IMR-90 (cell line): ENCODE measurements at regions not wholly inside any gene's neighbourhood (a gene's known extent, or its start where the extent isn't known, plus 50 kb on each side); places are given as distances from the start of the nearest gene placed in this dataset.

ENCODE experiments used
- ATAC-seq: fragments of 200-7000 bp; cut with Tn5 transposase; 2 replicates; pipeline ENCODE4 v1.9.1; 2020; ENCODE audit warnings: low read depth, mild to moderate bottlenecking, moderate library complexity
- BruUV-seq: library from RNA; stranded (reverse); fragments of 400-500 nt; replicated peaks from 2 replicates; lab custom pipeline; 2021; lab: Mats Ljungman, UMichigan
- CTCF ChIA-PET: fragments of 300-600 bp; formaldehyde crosslinking; extraction: SDS; loops from one replicate; lab custom pipeline; 2021; ENCODE audit warnings: antibody characterized with exemption; lab: Yijun Ruan, JAX
- POLR2A ChIA-PET: fragments of 300-600 bp; sonication (Branson Sonifier 250); formaldehyde crosslinking; loops from one replicate; lab custom pipeline; 2022; ENCODE audit warnings: antibody characterized with exemption; ENCODE audit not compliant: unreplicated experiment; lab: Charles Lee
- DNase-seq: peaks from one replicate; pipeline ENCODE4 v3.0.0; 2013
- H2AFZ ChIP-seq: replicated peaks from 2 replicates; pipeline ENCODE3; 2013; ENCODE audit warnings: low read length, mild to moderate bottlenecking; ENCODE audit not compliant: poor library complexity
- H2AK5ac ChIP-seq: 2 replicates; pipeline ENCODE4 v1.6.1; 2013; ENCODE audit warnings: low read depth, low read length, inconsistent platforms
- H2AK9ac ChIP-seq: replicated peaks from 2 replicates; pipeline ENCODE3; 2013; ENCODE audit warnings: mild to moderate bottlenecking, low read depth, low read length, moderate library complexity; ENCODE audit not compliant: poor library complexity
- H2BK120ac ChIP-seq: 2 replicates; pipeline ENCODE4 v1.6.1; 2013; ENCODE audit warnings: low read depth, low read length, inconsistent platforms
- H2BK15ac ChIP-seq: 3 replicates; pipeline ENCODE4 v1.6.1; 2013; ENCODE audit warnings: low read depth, low read length, inconsistent platforms
- H2BK20ac ChIP-seq: 2 replicates; pipeline ENCODE4 v1.6.1; 2013; ENCODE audit warnings: low read depth, mild to moderate bottlenecking, inconsistent platforms, low read length, moderate library complexity
- H2BK5ac ChIP-seq: 2 replicates; pipeline ENCODE4 v1.6.1; 2013; ENCODE audit warnings: mild to moderate bottlenecking, low read depth, low read length, inconsistent platforms; ENCODE audit not compliant: poor library complexity, severe bottlenecking
- H3K14ac ChIP-seq: replicated peaks from 2 replicates; pipeline ENCODE4 v1.6.1; 2013; ENCODE audit warnings: low read depth, low read length, inconsistent platforms
- H3K18ac ChIP-seq: 2 replicates; pipeline ENCODE4 v1.6.1; 2013; ENCODE audit warnings: low read depth, low read length, control low read depth
- H3K23ac ChIP-seq: 2 replicates; pipeline ENCODE4 v1.6.1; 2013; ENCODE audit warnings: low read depth, low read length, inconsistent platforms
- H3K27ac ChIP-seq: 2 replicates; pipeline ENCODE4 v1.5.1; 2013; ENCODE audit warnings: mild to moderate bottlenecking, control low read depth, low read length; ENCODE audit not compliant: insufficient read depth
- H3K27me3 ChIP-seq: 2 replicates; pipeline ENCODE4 v1.6.1; 2013; ENCODE audit warnings: low read length; ENCODE audit not compliant: control insufficient read depth, insufficient read depth
- H3K36me3 ChIP-seq: 2 replicates; pipeline ENCODE4 v1.6.1; 2013; ENCODE audit warnings: low read length, mixed read lengths; ENCODE audit not compliant: control insufficient read depth, insufficient read depth
- H3K4ac ChIP-seq: 2 replicates; pipeline ENCODE4 v1.6.1; 2013; ENCODE audit warnings: low read depth, low read length, inconsistent platforms
- H3K4me1 ChIP-seq: 2 replicates; pipeline ENCODE4 v1.6.1; 2013; ENCODE audit warnings: low read length, mixed read lengths; ENCODE audit not compliant: control insufficient read depth, insufficient read depth
- H3K4me2 ChIP-seq: 2 replicates; pipeline ENCODE4 v1.6.1; 2013; ENCODE audit warnings: low read depth, mild to moderate bottlenecking, control low read depth, low read length, moderate library complexity
- H3K4me3 ChIP-seq: 2 replicates; pipeline ENCODE4 v1.5.1; 2013; ENCODE audit warnings: low read depth, mild to moderate bottlenecking, control low read depth, low read length, moderate library complexity; ENCODE audit not compliant: insufficient read depth
- H3K56ac ChIP-seq: 2 replicates; pipeline ENCODE4 v1.6.1; 2013; ENCODE audit warnings: low read length, inconsistent platforms; ENCODE audit not compliant: insufficient read depth; ENCODE audit errors: extremely low read depth
- H3K79me1 ChIP-seq, 2 experiments: 2 replicates each; pipeline ENCODE4 v1.6.1; 2013; ENCODE audit warnings: low read length in 2 of 2, inconsistent platforms in 1 of 2, low read depth in 1 of 2
- H3K9ac ChIP-seq: 2 replicates; pipeline ENCODE4 v1.6.1; 2013; ENCODE audit warnings: low read depth, low read length, control low read depth
- H3K9me1 ChIP-seq: 2 replicates; pipeline ENCODE4 v1.6.1; 2013; ENCODE audit warnings: low read length, inconsistent platforms; ENCODE audit not compliant: insufficient read depth
- H3K9me3 ChIP-seq: 2 replicates; pipeline ENCODE4 v1.6.1; 2013; ENCODE audit warnings: low read length; ENCODE audit not compliant: control insufficient read depth, insufficient read depth
- H4K20me1 ChIP-seq: 2 replicates; pipeline ENCODE4 v1.6.1; 2013; ENCODE audit warnings: low read length, inconsistent platforms; ENCODE audit not compliant: insufficient read depth
- H4K5ac ChIP-seq: 2 replicates; pipeline ENCODE4 v1.6.1; 2013; ENCODE audit warnings: mild to moderate bottlenecking, low read depth, low read length, control low read depth
- H4K8ac ChIP-seq, 2 experiments: 2 replicates each; pipeline ENCODE4 v1.6.1; 2013; ENCODE audit warnings: low read depth in 2 of 2, low read length in 2 of 2, control low read depth in 1 of 2, inconsistent platforms in 1 of 2
- H4K91ac ChIP-seq: 2 replicates; pipeline ENCODE4 v1.6.1; 2013; ENCODE audit warnings: low read depth, low read length, inconsistent platforms; ENCODE audit not compliant: insufficient read depth
- BHLHE40 ChIP-seq: fragments of 150-350 bp; IDR thresholded peaks from 2 replicates; pipeline ENCODE4 v1.6.1; 2016; ENCODE audit warnings: mild to moderate bottlenecking, low read depth, low read length
- MXI1 ChIP-seq: IDR thresholded peaks from 2 replicates; pipeline ENCODE4 v1.6.1; 2012; ENCODE audit warnings: low read depth, mild to moderate bottlenecking, low read length, moderate library complexity, borderline replicate concordance
- WGBS, 2 experiments: methylation state at CpG; one replicate each; pipeline versions ENCODE4 v1.1.5 to v1.1.7; 2013; ENCODE audit warnings: missing lambda C conversion rate in 2 of 2; ENCODE audit not compliant: insufficient read length in 1 of 2; ENCODE audit errors: extremely low coverage in 2 of 2; 5-methylcytosine and 5-hydroxymethylcytosine counted together
- dilution Hi-C: fragments of 300-500 bp; cut with HindIII; formaldehyde crosslinking; loops from one replicate; pipeline ENCODE4 v1.14.3; 2018; ENCODE audit warnings: low sequenced_read_pairs; ENCODE audit not compliant: unreplicated experiment
- in situ Hi-C: fragments of 300-500 bp; cut with MboI; formaldehyde crosslinking; loops from 3 replicates; pipeline ENCODE4 v1.14.3; 2019; ENCODE audit warnings: low sequenced_read_pairs, inconsistent platforms, mixed read lengths
- intact Hi-C: fragments of 100-400 bp; cut with micrococcal nuclease; formaldehyde crosslinking; loops from 2 replicates; pipeline ENCODE4 v1.10.0; 2022

DNA sequence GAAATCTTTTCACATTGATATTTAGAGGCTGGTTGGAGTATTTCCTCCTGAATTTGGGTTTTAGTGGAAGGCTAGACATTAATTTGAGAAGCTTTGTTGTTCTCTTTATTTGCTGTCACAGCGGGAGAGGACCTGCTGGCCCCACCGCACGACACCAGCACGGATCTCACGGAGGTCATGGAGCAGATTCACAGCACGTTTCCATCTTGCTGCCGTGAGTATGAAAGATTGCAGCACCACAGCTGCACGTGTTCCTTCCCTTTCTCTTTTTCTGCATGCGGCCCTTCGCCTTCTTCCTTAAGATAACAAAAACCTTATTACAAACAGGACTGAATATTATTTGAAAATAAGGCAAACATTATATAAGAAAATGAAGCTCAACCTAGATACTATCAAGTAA lies 555.5 kb downstream of the UTRN start:
- Histone ChIP-seq H3K36me3 (peaks cover 18% of the 10 kb centered on the region), H3K27me3 (no peaks in the 10 kb centered on the region), H2AK9ac (no peak overlapping the region), H3K9me3 (no peaks in the 10 kb centered on the region), H2BK20ac (no peak overlapping the region), H2AFZ (no peak overlapping the region), H3K27ac (no peak overlapping the region), H3K4me1 (peaks cover 2% of the 10 kb centered on the region; the same call in 1 of the 2 replicates), H2BK5ac (no peak overlapping the region), H2BK15ac (no peak overlapping the region), H3K9me1 (no peaks in the 10 kb centered on the region), H3K4me3 (no peak overlapping the region), H4K5ac (no peak overlapping the region), H3K9ac (no peak overlapping the region), H2BK120ac (no peak overlapping the region), H4K91ac (no peak overlapping the region), H3K23ac (no peak overlapping the region), H3K4ac (no peak overlapping the region), H2AK5ac (no peak overlapping the region), H3K79me1 (no peaks in the 10 kb centered on the region), H3K14ac (no peak overlapping the region), H3K18ac (no peak overlapping the region), H3K4me2 (no peak overlapping the region), H3K56ac (no peak overlapping the region), H4K20me1 (no peaks in the 10 kb centered on the region), H4K8ac (no peak overlapping the region)
- ChIA-PET CTCF (interaction anchor here (0.9 kb wide), 1 partner anchor 28 kb away, joined by 3 read pairs; no protein-coding TSS in a partner anchor), POLR2A (no interaction called here)
- no peak for DNase-seq
- TF ChIP-seq MXI1 = no peak
- TF ChIP-seq BHLHE40 = no peak
- in situ Hi-C loops (no loop called here), intact Hi-C loops (loop anchor here (5.0 kb wide), 1 partner anchor 792 kb away; no protein-coding TSS in a partner anchor), dilution Hi-C loops (no loop called here)
- no peak for ATAC-seq
- no TSS peak for BruUV-seq
- no CpG with 5 or more reads among the region's 10 CpGs for WGBS, 2 experiments
